ENCODE measurements at regions not wholly inside any gene's neighbourhood (a gene's known extent, or its start where the extent isn't known, plus 50 kb on each side); places are given as distances from the start of the nearest gene placed in this dataset.

DNA sequence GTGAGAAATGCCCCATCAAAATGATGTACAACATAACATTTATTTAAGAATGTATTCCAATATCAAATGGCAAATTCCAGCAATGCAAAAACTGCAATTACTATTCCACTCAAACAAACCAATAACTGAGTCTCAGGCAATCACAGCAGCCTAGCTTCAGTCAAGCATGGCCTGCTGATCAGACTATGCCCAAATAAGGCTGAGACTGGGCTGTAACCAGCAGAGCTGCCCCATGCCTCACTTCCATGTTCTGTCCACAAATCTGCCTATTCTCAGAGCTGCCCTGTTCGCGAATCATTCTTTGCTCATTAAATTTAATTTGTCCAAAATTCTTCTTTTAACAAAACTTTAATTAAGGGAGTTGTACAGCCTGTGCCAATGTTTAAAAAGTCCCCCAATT, 155.4 kb downstream of the FNDC1 start:
- Histone ChIP-seq H3K36me3 (no peaks in the 10 kb centered on the region), H3K27me3 (no peaks in the 10 kb centered on the region), H3K4me1 (no peaks in the 10 kb centered on the region), H3K9me3 (no peaks in the 10 kb centered on the region), H3K27ac (no peak overlapping the region), H3K4me3 (no peak overlapping the region)
- DNase-seq: no peak
- 100% methylated on average over 2 of the region's 2 CpGs for WGBS, 2 donors
- intact Hi-C loops (cut with DNase I): no loop called here
- TF ChIP-seq, protein P1, sequence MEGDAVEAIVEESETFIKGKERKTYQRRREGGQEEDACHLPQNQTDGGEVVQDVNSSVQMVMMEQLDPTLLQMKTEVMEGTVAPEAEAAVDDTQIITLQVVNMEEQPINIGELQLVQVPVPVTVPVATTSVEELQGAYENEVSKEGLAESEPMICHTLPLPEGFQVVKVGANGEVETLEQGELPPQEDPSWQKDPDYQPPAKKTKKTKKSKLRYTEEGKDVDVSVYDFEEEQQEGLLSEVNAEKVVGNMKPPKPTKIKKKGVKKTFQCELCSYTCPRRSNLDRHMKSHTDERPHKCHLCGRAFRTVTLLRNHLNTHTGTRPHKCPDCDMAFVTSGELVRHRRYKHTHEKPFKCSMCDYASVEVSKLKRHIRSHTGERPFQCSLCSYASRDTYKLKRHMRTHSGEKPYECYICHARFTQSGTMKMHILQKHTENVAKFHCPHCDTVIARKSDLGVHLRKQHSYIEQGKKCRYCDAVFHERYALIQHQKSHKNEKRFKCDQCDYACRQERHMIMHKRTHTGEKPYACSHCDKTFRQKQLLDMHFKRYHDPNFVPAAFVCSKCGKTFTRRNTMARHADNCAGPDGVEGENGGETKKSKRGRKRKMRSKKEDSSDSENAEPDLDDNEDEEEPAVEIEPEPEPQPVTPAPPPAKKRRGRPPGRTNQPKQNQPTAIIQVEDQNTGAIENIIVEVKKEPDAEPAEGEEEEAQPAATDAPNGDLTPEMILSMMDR (IDR thresholded peaks at IDR 0.05): no peak
- no peak for TF ChIP-seq POLR2A (IDR thresholded peaks at IDR 0.05)

Small RNAs in the stretch of these regions (small RNA-seq; reads per million reads assigned to genes)
- 0 reads per million in 4 donors for gene AL078604.3
